Panc1 (cell line): ENCODE measurements at regions not wholly inside any gene's neighbourhood (a gene's known extent, or its start where the extent isn't known, plus 50 kb on each side); places are given as distances from the start of the nearest gene placed in this dataset.
A peak's percentile ranks its signal among the peaks of the same experiment; 100 is the strongest.

Source experiments
- ATAC-seq: fragments of 200-7000 bp; cut with Tn5 transposase; 2 replicates; pipeline ENCODE4 v1.9.1; 2020; ENCODE audit warnings: mild to moderate bottlenecking, moderate library complexity
- BruUV-seq: library from RNA; stranded (reverse); fragments of 400-500 nt; replicated peaks from 2 replicates; lab custom pipeline; 2021; lab: Mats Ljungman, UMichigan
- CTCF ChIA-PET: fragments of 300-600 bp; sonication (Branson Sonifier 250); formaldehyde crosslinking; loops from one replicate; lab custom pipeline; 2022; ENCODE audit warnings: antibody characterized with exemption; lab: Charles Lee
- POLR2A ChIA-PET: fragments of 300-600 bp; sonication (Branson Sonifier 250); formaldehyde crosslinking; loops from one replicate; lab custom pipeline; 2022; ENCODE audit warnings: antibody characterized with exemption; lab: Charles Lee
- DNase-seq: peaks from one replicate; pipeline ENCODE4 v3.0.0-alpha.2; 2010; ENCODE audit warnings: low read depth, low spot score
- H3K27ac ChIP-seq: 2 replicates; pipeline ENCODE4 v1.5.1; 2011; ENCODE audit warnings: mild to moderate bottlenecking, low read length, inconsistent platforms
- H3K27me3 ChIP-seq: fragments of 200-500 bp; sonication (Bioruptor generic); 2 replicates; pipeline ENCODE4 v1.6.0; 2014; ENCODE audit warnings: low read length, inconsistent platforms; ENCODE audit not compliant: control insufficient read depth, insufficient read depth
- H3K36me3 ChIP-seq: fragments of 200-500 bp; sonication (Bioruptor generic); 2 replicates; pipeline ENCODE4 v1.5.1; 2014; ENCODE audit warnings: inconsistent platforms, mild to moderate bottlenecking, low read length, moderate library complexity; ENCODE audit not compliant: control insufficient read depth, insufficient read depth
- H3K4me1 ChIP-seq: 2 replicates; pipeline ENCODE4 v1.5.1; 2011; ENCODE audit warnings: inconsistent platforms, mild to moderate bottlenecking, low read length, moderate library complexity; ENCODE audit not compliant: control insufficient read depth, insufficient read depth
- H3K4me3 ChIP-seq, 2 experiments: 2 replicates each; pipeline ENCODE4 v1.5.1; 2011 to 2012; ENCODE audit warnings: low read depth in 2 of 2, low read length in 2 of 2, mild to moderate bottlenecking in 2 of 2, inconsistent platforms in 1 of 2, moderate library complexity in 1 of 2
- H3K9me3 ChIP-seq: fragments of 200-500 bp; sonication (Bioruptor generic); 2 replicates; pipeline ENCODE4 v1.5.1; 2014; ENCODE audit warnings: low read depth, mild to moderate bottlenecking, inconsistent platforms, low read length, moderate library complexity; ENCODE audit not compliant: control insufficient read depth, insufficient read depth
- POLR2AphosphoS5 ChIP-seq: IDR thresholded peaks from 2 replicates; pipeline ENCODE4 v1.6.1; 2012; ENCODE audit warnings: mild to moderate bottlenecking, low read depth, low read length, moderate library complexity
- SIN3A ChIP-seq: IDR thresholded peaks from 2 replicates; pipeline ENCODE4 v1.6.1; 2012; ENCODE audit warnings: low read depth, mild to moderate bottlenecking, low read length, moderate library complexity, borderline replicate concordance; ENCODE audit not compliant: insufficient read depth
- TCF7L2 ChIP-seq: IDR thresholded peaks from 2 replicates; pipeline ENCODE4 v1.6.1; 2011; ENCODE audit warnings: mild to moderate bottlenecking, low read depth, low read length, inconsistent platforms
- in situ Hi-C: cut with HindIII; loops from 2 replicates; pipeline ENCODE4 v1.10.0; 2016; ENCODE audit warnings: low sequenced_read_pairs, low pct_unique_long_range_greater_than_20kb
- intact Hi-C: fragments of 100-400 bp; cut with micrococcal nuclease; formaldehyde crosslinking; loops from one replicate; pipeline ENCODE4 v1.10.0; 2022; ENCODE audit not compliant: unreplicated experiment
- TF ChIP-seq, protein P1 (sequence below): fragments of 450-650 bp; IDR thresholded peaks from 2 replicates; pipeline ENCODE4 v1.5.1; 2017; ENCODE audit warnings: mild to moderate bottlenecking
- TF ChIP-seq, protein P2 (sequence below), 2 experiments: IDR thresholded peaks; 2 replicates each; pipeline ENCODE4 v1.6.1; 2011 to 2012; ENCODE audit warnings: low read depth in 2 of 2, control low read depth in 1 of 2, low read length in 1 of 2, mild to moderate bottlenecking in 1 of 2, moderate library complexity in 1 of 2; ENCODE audit not compliant: insufficient read depth in 1 of 2

DNA sequence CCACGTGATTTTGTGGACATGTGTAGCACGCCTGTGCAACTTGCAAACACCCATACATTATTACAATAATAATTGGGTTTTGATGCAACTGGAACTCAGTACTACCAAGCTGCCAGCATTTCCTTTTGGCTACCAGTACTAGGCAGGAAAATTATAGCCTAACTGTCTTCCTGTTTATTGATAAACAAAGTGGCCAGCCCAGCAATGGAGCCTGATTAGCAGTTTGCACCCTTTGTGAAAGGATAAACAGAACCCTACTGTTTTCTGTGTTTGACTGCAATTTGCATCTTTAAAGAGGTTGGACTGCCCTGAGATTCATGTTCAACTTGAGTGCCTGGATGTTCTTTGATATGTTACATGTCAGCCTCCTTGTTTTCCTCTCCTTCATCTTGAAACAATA lies 173.9 kb downstream of the ZIC5 start:
- Histone ChIP-seq H3K4me3 (no peak overlapping the region), H3K9me3 (no peaks in the 10 kb centered on the region), H3K4me1 (no peaks in the 10 kb centered on the region), H3K27me3 (no peaks in the 10 kb centered on the region), H3K36me3 (no peaks in the 10 kb centered on the region), H3K27ac (no peak overlapping the region)
- ChIA-PET POLR2A (no interaction called here), CTCF (no interaction called here)
- TF ChIP-seq, protein P1, sequence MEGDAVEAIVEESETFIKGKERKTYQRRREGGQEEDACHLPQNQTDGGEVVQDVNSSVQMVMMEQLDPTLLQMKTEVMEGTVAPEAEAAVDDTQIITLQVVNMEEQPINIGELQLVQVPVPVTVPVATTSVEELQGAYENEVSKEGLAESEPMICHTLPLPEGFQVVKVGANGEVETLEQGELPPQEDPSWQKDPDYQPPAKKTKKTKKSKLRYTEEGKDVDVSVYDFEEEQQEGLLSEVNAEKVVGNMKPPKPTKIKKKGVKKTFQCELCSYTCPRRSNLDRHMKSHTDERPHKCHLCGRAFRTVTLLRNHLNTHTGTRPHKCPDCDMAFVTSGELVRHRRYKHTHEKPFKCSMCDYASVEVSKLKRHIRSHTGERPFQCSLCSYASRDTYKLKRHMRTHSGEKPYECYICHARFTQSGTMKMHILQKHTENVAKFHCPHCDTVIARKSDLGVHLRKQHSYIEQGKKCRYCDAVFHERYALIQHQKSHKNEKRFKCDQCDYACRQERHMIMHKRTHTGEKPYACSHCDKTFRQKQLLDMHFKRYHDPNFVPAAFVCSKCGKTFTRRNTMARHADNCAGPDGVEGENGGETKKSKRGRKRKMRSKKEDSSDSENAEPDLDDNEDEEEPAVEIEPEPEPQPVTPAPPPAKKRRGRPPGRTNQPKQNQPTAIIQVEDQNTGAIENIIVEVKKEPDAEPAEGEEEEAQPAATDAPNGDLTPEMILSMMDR: no peak
- TF ChIP-seq TCF7L2: no peak
- TF ChIP-seq POLR2AphosphoS5: no peak
- TF ChIP-seq, protein P2, sequence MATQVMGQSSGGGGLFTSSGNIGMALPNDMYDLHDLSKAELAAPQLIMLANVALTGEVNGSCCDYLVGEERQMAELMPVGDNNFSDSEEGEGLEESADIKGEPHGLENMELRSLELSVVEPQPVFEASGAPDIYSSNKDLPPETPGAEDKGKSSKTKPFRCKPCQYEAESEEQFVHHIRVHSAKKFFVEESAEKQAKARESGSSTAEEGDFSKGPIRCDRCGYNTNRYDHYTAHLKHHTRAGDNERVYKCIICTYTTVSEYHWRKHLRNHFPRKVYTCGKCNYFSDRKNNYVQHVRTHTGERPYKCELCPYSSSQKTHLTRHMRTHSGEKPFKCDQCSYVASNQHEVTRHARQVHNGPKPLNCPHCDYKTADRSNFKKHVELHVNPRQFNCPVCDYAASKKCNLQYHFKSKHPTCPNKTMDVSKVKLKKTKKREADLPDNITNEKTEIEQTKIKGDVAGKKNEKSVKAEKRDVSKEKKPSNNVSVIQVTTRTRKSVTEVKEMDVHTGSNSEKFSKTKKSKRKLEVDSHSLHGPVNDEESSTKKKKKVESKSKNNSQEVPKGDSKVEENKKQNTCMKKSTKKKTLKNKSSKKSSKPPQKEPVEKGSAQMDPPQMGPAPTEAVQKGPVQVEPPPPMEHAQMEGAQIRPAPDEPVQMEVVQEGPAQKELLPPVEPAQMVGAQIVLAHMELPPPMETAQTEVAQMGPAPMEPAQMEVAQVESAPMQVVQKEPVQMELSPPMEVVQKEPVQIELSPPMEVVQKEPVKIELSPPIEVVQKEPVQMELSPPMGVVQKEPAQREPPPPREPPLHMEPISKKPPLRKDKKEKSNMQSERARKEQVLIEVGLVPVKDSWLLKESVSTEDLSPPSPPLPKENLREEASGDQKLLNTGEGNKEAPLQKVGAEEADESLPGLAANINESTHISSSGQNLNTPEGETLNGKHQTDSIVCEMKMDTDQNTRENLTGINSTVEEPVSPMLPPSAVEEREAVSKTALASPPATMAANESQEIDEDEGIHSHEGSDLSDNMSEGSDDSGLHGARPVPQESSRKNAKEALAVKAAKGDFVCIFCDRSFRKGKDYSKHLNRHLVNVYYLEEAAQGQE (IDR thresholded peaks at IDR 0.05; ENCODE audit: insufficient read depth in 1 of 2, low read depth in 2 of 2, low read length in 1 of 2): no peak
- ATAC-seq: no peak
- intact Hi-C loops (no loop called here), in situ Hi-C loops (no loop called here)
- DNase-seq: no peak
- BruUV-seq: no TSS peak

DNA sequence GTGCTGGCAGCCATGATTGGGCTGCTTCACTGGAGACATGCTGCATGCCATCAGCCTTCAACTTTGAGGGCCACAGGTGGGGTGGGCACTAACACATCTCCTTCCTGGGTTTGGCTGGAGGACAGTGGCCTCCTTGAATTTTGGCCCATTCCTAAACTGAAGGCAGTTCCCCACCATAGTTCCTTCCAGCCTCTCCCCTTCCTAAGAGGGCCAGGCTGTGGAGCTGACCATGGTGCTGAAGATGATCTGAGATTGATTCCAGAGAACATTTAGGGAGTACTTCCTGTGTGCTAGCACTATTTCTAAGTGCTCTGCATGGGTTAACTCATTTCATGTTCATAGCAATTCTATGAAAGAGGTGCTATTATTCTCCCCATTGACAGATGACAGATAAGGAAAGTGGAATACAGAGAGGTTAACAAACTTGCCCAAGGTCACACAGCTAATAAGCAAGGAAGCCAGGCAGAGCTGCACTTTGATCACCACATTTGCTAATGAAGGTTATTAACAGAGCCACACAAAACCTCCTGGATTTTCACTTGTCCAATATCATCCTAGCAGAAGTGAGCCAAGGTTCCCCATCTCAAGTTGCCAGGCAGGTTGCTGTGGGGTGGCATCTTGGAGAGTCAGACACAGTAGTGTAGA lies 175.3 kb downstream of the ZIC5 start:
- intact Hi-C loops (no loop called here), in situ Hi-C loops (no loop called here)
- Histone ChIP-seq H3K27ac (no peak overlapping the region), H3K36me3 (no peaks in the 10 kb centered on the region), H3K4me1 (no peaks in the 10 kb centered on the region), H3K4me3 (no peak overlapping the region), H3K27me3 (no peaks in the 10 kb centered on the region), H3K9me3 (no peaks in the 10 kb centered on the region)
- ChIA-PET CTCF (no interaction called here), POLR2A (no interaction called here)
- DNase-seq (no peak), ATAC-seq (no peak)
- no peak for TF ChIP-seq POLR2AphosphoS5
- TF ChIP-seq, protein P2 (IDR thresholded peaks at IDR 0.05; ENCODE audit: insufficient read depth in 1 of 2, low read depth in 2 of 2, low read length in 1 of 2): peak; percentile 86 to 88
- TF ChIP-seq SIN3A: no peak
- TF ChIP-seq TCF7L2: no peak
- TF ChIP-seq, protein P1: no peak
- no TSS peak for BruUV-seq
